ENCODE measurements at regions not wholly inside any gene's neighbourhood (a gene's known extent, or its start where the extent isn't known, plus 50 kb on each side); places are given as distances from the start of the nearest gene placed in this dataset.

- TF ChIP-seq CTCF (IDR thresholded peaks at IDR 0.05) = no peak
- TF ChIP-seq POLR2A (IDR thresholded peaks at IDR 0.05) = no peak
Observed at GRCh38 chr2:134199123-134199522, 54.7 kb upstream of the MGAT5 start.
